Neural cell (in vitro differentiated cells): ENCODE measurements at regions not wholly inside any gene's neighbourhood (a gene's known extent, or its start where the extent isn't known, plus 50 kb on each side); places are given as distances from the start of the nearest gene placed in this dataset.

ENCODE experiments used
- H2AFZ ChIP-seq: fragments of 200-600, 300-800 bp; sonication (generic), shearing (Covaris generic); 2 replicates; pipeline ENCODE4 v1.6.0; 2014; ENCODE audit warnings: low read depth, mild to moderate bottlenecking, antibody characterized with exemption, low read length, moderate library complexity
- H3F3A ChIP-seq: fragments of 200-600 bp; shearing (Covaris generic); 2 replicates; pipeline ENCODE4 v1.6.1; 2016; ENCODE audit warnings: mild to moderate bottlenecking, moderate library complexity, mixed read lengths, antibody characterized with exemption, low read length; ENCODE audit not compliant: insufficient read depth, poor library complexity, severe bottlenecking
- H3K27ac ChIP-seq: fragments of 200-600, 300-800 bp; sonication (generic), shearing (Covaris generic); 2 replicates; pipeline ENCODE4 v1.5.1; 2014; ENCODE audit warnings: mild to moderate bottlenecking, low read length, moderate library complexity
- H3K27me3 ChIP-seq: fragments of 300-800, 200-600 bp; sonication (generic), shearing (Covaris generic); 2 replicates; pipeline ENCODE4 v1.6.0; 2014; ENCODE audit warnings: mild to moderate bottlenecking, low read depth, low read length, moderate library complexity; ENCODE audit not compliant: insufficient read depth
- H3K36me3 ChIP-seq: fragments of 300-800, 200-600 bp; sonication (generic), shearing (Covaris generic); 2 replicates; pipeline ENCODE4 v1.5.1; 2014; ENCODE audit warnings: mild to moderate bottlenecking, antibody characterized with exemption, low read length, moderate library complexity; ENCODE audit not compliant: insufficient read depth
- H3K4me2 ChIP-seq: fragments of 300-800, 200-600 bp; sonication (generic), shearing (Covaris generic); 2 replicates; pipeline ENCODE4 v1.6.0; 2014; ENCODE audit warnings: mild to moderate bottlenecking, low read length
- H3K4me3 ChIP-seq: fragments of 300-800, 200-600 bp; sonication (generic), shearing (Covaris generic); 2 replicates; pipeline ENCODE4 v1.5.1; 2014; ENCODE audit warnings: mild to moderate bottlenecking, low read length, moderate library complexity
- H3K79me2 ChIP-seq: fragments of 200-600 bp; shearing (Covaris generic); replicated peaks from 2 replicates; pipeline ENCODE4 v1.6.0; 2014; ENCODE audit warnings: mild to moderate bottlenecking, low read length, moderate library complexity; ENCODE audit not compliant: insufficient read depth
- H3K9ac ChIP-seq: fragments of 300-800, 200-600 bp; sonication (generic), shearing (Covaris generic); 2 replicates; pipeline ENCODE4 v1.6.1; 2016; ENCODE audit warnings: mild to moderate bottlenecking, low read length, mixed read lengths
- H3K9me2 ChIP-seq: fragments of 200-600 bp; shearing (Covaris generic); 2 replicates; pipeline ENCODE4 v1.6.1; 2016; ENCODE audit warnings: mild to moderate bottlenecking, low read length, mixed read lengths; ENCODE audit not compliant: insufficient read depth
- H3K9me3 ChIP-seq: fragments of 200-600, 300-800 bp; sonication (generic), shearing (Covaris generic); 2 replicates; pipeline ENCODE4 v1.6.1; 2016; ENCODE audit warnings: mild to moderate bottlenecking, mixed run types, low read length, moderate library complexity, mixed read lengths
- H4K20me1 ChIP-seq: fragments of 200-600 bp; shearing (Covaris generic); 2 replicates; pipeline ENCODE4 v1.6.1; 2016; ENCODE audit warnings: mild to moderate bottlenecking, mixed run types; ENCODE audit not compliant: insufficient read depth
- MXI1 ChIP-seq: fragments of 450-650 bp; conservative IDR thresholded peaks from 2 replicates; pipeline ENCODE4 v1.6.1; 2014; ENCODE audit warnings: antibody characterized with exemption, mild to moderate bottlenecking; ENCODE audit not compliant: poor library complexity, severe bottlenecking
- POLR2AphosphoS5 ChIP-seq: IDR thresholded peaks from 2 replicates; pipeline ENCODE4 v1.6.1; 2012
- RAD21 ChIP-seq: fragments of 450-650 bp; conservative IDR thresholded peaks from 2 replicates; pipeline ENCODE4 v1.6.1; 2014; ENCODE audit warnings: antibody characterized with exemption, mild to moderate bottlenecking, moderate library complexity
- SMC3 ChIP-seq: fragments of 450-650 bp; conservative IDR thresholded peaks from 2 replicates; pipeline ENCODE4 v1.6.1; 2014; ENCODE audit warnings: antibody characterized with exemption, mild to moderate bottlenecking, moderate library complexity; ENCODE audit not compliant: poor library complexity
- TAF1 ChIP-seq: IDR thresholded peaks from 2 replicates; pipeline ENCODE4 v1.6.1; 2012; ENCODE audit warnings: low read depth
- TF ChIP-seq, protein P1 (sequence below): IDR thresholded peaks from 2 replicates; pipeline ENCODE4 v1.6.1; 2012; ENCODE audit warnings: borderline replicate concordance
- TF ChIP-seq, protein P2 (sequence below): fragments of 450-650 bp; IDR thresholded peaks from 2 replicates; pipeline ENCODE4 v1.5.1; 2014; ENCODE audit warnings: antibody characterized with exemption, mild to moderate bottlenecking, moderate library complexity; ENCODE audit not compliant: poor library complexity, severe bottlenecking

DNA sequence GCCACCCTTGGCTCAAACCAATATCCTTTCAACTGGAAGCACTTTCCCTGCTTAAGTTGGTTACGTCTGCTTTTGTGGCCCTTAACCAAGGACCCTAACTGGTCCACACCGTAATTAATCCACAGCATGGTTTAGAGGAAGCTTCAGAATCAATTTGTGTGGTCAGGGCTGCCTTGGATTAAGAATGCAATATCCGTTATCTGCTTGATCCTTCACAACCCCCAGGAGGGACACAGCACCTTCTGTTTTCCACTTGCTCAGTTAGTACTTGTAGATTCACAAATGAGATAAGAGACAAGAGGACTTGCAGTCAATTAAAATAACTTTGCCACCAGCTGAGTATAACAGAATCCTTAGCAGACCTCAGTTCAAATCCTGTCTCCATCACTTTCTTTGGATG lies 56.9 kb upstream of the LRP8 start:
- TF ChIP-seq, protein P1, sequence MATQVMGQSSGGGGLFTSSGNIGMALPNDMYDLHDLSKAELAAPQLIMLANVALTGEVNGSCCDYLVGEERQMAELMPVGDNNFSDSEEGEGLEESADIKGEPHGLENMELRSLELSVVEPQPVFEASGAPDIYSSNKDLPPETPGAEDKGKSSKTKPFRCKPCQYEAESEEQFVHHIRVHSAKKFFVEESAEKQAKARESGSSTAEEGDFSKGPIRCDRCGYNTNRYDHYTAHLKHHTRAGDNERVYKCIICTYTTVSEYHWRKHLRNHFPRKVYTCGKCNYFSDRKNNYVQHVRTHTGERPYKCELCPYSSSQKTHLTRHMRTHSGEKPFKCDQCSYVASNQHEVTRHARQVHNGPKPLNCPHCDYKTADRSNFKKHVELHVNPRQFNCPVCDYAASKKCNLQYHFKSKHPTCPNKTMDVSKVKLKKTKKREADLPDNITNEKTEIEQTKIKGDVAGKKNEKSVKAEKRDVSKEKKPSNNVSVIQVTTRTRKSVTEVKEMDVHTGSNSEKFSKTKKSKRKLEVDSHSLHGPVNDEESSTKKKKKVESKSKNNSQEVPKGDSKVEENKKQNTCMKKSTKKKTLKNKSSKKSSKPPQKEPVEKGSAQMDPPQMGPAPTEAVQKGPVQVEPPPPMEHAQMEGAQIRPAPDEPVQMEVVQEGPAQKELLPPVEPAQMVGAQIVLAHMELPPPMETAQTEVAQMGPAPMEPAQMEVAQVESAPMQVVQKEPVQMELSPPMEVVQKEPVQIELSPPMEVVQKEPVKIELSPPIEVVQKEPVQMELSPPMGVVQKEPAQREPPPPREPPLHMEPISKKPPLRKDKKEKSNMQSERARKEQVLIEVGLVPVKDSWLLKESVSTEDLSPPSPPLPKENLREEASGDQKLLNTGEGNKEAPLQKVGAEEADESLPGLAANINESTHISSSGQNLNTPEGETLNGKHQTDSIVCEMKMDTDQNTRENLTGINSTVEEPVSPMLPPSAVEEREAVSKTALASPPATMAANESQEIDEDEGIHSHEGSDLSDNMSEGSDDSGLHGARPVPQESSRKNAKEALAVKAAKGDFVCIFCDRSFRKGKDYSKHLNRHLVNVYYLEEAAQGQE, result no peak
- TF ChIP-seq SMC3 (no peak), RAD21 (no peak), TAF1 (no peak), POLR2AphosphoS5 (no peak)
- Histone ChIP-seq H3K27me3 (no peaks in the 10 kb centered on the region), H3K27ac (no peak overlapping the region), H3K36me3 (no peaks in the 10 kb centered on the region), H3K4me3 (no peak overlapping the region), H3F3A (no peaks in the 10 kb centered on the region), H4K20me1 (no peaks in the 10 kb centered on the region), H3K4me2 (no peak overlapping the region), H3K9ac (no peak overlapping the region), H3K79me2 (no peaks in the 10 kb centered on the region), H3K9me2 (no peaks in the 10 kb centered on the region), H2AFZ (no peak overlapping the region), H3K9me3 (no peaks in the 10 kb centered on the region)

DNA sequence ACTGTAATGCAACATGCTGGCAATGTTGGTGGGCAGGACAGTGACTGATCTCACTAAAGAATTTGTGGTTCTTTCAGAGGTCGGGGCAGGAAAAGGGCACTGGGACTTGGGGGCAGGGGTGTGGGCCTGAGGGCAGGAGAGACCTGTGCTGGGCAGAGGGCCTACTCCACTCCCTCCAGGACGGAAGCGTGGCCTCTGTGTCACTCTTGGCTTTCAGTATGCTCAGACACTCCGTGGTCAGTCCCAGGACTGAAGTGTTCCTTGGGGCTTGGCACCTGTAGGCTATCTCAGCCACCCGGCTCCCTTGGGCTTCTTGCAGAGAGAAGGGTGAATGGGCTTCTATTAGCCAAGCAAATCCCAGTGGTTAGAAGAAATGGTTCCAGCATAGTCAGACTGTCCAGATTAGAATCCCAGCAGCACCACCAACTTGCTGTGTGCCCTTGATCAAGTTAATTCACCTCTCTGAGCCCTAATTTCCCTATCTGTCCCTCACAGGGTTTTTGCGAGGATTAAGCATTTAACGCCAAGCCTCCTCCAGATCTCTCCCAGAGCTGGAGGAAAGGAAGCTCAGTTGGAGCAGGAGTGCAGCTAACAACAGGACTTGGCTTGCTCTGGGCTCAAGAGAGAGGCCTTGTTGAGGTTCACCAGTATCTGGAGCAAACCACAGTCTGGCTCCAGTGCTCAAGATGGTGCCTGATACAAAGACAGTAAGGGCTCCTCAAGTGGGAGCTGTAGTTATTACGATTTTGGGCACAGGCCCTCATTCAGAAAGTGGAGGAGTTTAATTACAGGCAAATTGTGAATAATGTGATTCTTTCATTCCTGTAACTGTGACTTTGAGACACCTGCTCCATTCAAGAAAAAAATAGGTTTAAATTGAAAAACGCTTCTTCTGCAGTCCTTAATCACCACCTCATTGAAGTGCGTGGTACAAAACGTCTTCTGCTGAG lies 57.7 kb upstream of the LRP8 start:
- H3K27ac ChIP-seq, result no peak overlapping the region
- no peaks in the 10 kb centered on the region for H3K36me3 ChIP-seq
- TF ChIP-seq MXI1, result no peak
- TF ChIP-seq POLR2AphosphoS5, result no peak
- TF ChIP-seq RAD21, result no peak
- TF ChIP-seq, protein P1, result no peak
- no peak for TF ChIP-seq TAF1
- TF ChIP-seq, protein P2, sequence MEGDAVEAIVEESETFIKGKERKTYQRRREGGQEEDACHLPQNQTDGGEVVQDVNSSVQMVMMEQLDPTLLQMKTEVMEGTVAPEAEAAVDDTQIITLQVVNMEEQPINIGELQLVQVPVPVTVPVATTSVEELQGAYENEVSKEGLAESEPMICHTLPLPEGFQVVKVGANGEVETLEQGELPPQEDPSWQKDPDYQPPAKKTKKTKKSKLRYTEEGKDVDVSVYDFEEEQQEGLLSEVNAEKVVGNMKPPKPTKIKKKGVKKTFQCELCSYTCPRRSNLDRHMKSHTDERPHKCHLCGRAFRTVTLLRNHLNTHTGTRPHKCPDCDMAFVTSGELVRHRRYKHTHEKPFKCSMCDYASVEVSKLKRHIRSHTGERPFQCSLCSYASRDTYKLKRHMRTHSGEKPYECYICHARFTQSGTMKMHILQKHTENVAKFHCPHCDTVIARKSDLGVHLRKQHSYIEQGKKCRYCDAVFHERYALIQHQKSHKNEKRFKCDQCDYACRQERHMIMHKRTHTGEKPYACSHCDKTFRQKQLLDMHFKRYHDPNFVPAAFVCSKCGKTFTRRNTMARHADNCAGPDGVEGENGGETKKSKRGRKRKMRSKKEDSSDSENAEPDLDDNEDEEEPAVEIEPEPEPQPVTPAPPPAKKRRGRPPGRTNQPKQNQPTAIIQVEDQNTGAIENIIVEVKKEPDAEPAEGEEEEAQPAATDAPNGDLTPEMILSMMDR, result no peak
- H3K79me2 ChIP-seq, result no peaks in the 10 kb centered on the region
- no peak overlapping the region for H3K4me3 ChIP-seq
- H4K20me1 ChIP-seq, result no peaks in the 10 kb centered on the region
- H3F3A ChIP-seq, result no peaks in the 10 kb centered on the region
- H3K9me3 ChIP-seq, result no peaks in the 10 kb centered on the region
- no peaks in the 10 kb centered on the region for H3K27me3 ChIP-seq
- H3K9ac ChIP-seq, result no peak overlapping the region
- H3K4me2 ChIP-seq, result no peak overlapping the region
- H2AFZ ChIP-seq, result no peak overlapping the region
- H3K9me2 ChIP-seq, result no peaks in the 10 kb centered on the region
